Keratinocyte (primary cell): ENCODE measurements at regions not wholly inside any gene's neighbourhood (a gene's known extent, or its start where the extent isn't known, plus 50 kb on each side); places are given as distances from the start of the nearest gene placed in this dataset.

Source experiments
- CTCF ChIP-seq, 3 experiments: IDR thresholded peaks in 1 of 3; conservative IDR thresholded peaks in 1 of 3; optimal IDR thresholded peaks in 1 of 3; 2 replicates in 2 of 3; 3 replicates in 1 of 3; pipeline versions ENCODE3 to v1.5.1; 2011; ENCODE audit warnings: low read length in 3 of 3, mild to moderate bottlenecking in 3 of 3, moderate library complexity in 2 of 3, control low read depth in 1 of 3, inconsistent platforms in 1 of 3; ENCODE audit not compliant: insufficient read depth in 2 of 3; ENCODE audit errors: extremely low read depth in 1 of 3
- EZH2 ChIP-seq: IDR thresholded peaks from one replicate; pipeline ENCODE4 v1.6.1; 2012; ENCODE audit warnings: inconsistent platforms, mild to moderate bottlenecking, low read length, moderate library complexity

- TF ChIP-seq CTCF (optimal IDR thresholded peaks at IDR 0.05 in 1 of 3, IDR thresholded peaks at IDR 0.05 in 1 of 3, conservative IDR thresholded peaks at IDR 0.05 in 1 of 3; ENCODE audit: extremely low read depth in 1 of 3, insufficient read depth in 2 of 3, low read length in 3 of 3) (no peak), EZH2 (no peak)
These were observed 908.9 kb upstream of the LCORL start for GRCh38 chr4:18930487-18930886.
